ENCODE measurements at regions not wholly inside any gene's neighbourhood (a gene's known extent, or its start where the extent isn't known, plus 50 kb on each side); places are given as distances from the start of the nearest gene placed in this dataset.

- Histone ChIP-seq H3K36me3 (ENCODE audit: control insufficient read depth in 2 of 4, insufficient read depth in 4 of 4, low read length in 3 of 4) (no peaks in the 10 kb centered on the region), H3K4me1 (replicated peaks in 1 of 4; ENCODE audit: control insufficient read depth in 3 of 4, insufficient read depth in 4 of 4, low read length in 3 of 4) (no peaks in the 10 kb centered on the region)
- WGBS, 2 experiments (ENCODE audit: extremely low coverage in 1 of 2, insufficient coverage in 1 of 2, insufficient read length in 1 of 2, insufficient replicate concordance in 2 of 2, low coverage in 1 of 2, low lambda C conversion rate in 2 of 2, missing lambda C conversion rate in 1 of 2), result 90% methylated on average over 2 of the region's 2 CpGs; no CpG with 5 or more reads in 1 of the 2 experiments
Observed at GRCh38 chr14:106808907-106809306, 1282.5 kb downstream of the TMEM121 start.

More at GRCh38 chr14:106808907-106809306, 1282.5 kb downstream of the TMEM121 start:
- H3K27me3 ChIP-seq (replicated peaks in 1 of 4; ENCODE audit: control insufficient read depth in 3 of 4, extremely low read depth in 1 of 4, insufficient read depth in 3 of 4, low read length in 3 of 4), result no peaks in the 10 kb centered on the region
- H3K79me2 ChIP-seq (ENCODE audit: control insufficient read depth in 1 of 2, insufficient read depth in 2 of 2, low read length in 2 of 2), result no peaks in the 10 kb centered on the region
- peaks cover 64 to 78% of the 10 kb centered on the region in 2 experiments for H3K9me3 ChIP-seq (ENCODE audit: insufficient read depth in 2 of 2, low read depth in 1 of 2, low read length in 1 of 2)
- H4K8ac ChIP-seq (ENCODE audit: extremely low read depth, insufficient read depth, low read length), result no peak overlapping the region
- no peaks in the 10 kb centered on the region for H3K79me1 ChIP-seq (ENCODE audit: low read depth, low read length)
- no peak overlapping the region for H3K56ac ChIP-seq (replicated peaks; ENCODE audit: insufficient read length, low read depth, low read length)
- FAIRE-seq (no peak), DNase-seq (ENCODE audit: low read depth in 1 of 2, low spot score in 2 of 2) (no peak)
- no peak overlapping the region for H2BK15ac ChIP-seq (ENCODE audit: low read length)
- no peak overlapping the region for H3K14ac ChIP-seq (ENCODE audit: insufficient read length)
- H2BK5ac ChIP-seq (ENCODE audit: low read depth, low read length), result no peak overlapping the region
- TF ChIP-seq SAP30 (IDR thresholded peaks at IDR 0.05; ENCODE audit: insufficient read depth, insufficient replicate concordance, low read length), result no peak
- TF ChIP-seq GTF2F1 (IDR thresholded peaks at IDR 0.05; ENCODE audit: borderline replicate concordance, low read depth, low read length), result no peak
- TF ChIP-seq BCL11A (IDR thresholded peaks at IDR 0.05; ENCODE audit: low read depth in 2 of 2, low read length in 2 of 2), result no peak
- no peak for TF ChIP-seq BRCA1 (IDR thresholded peaks at IDR 0.05; ENCODE audit: low read depth, low read length)
- no peak for TF ChIP-seq POU5F1 (IDR thresholded peaks at IDR 0.05; ENCODE audit: low read depth, low read length)
- TF ChIP-seq JUND (IDR thresholded peaks at IDR 0.05; ENCODE audit: low read length), result no peak
- TF ChIP-seq GABPA (IDR thresholded peaks at IDR 0.05; ENCODE audit: borderline replicate concordance, insufficient read depth, low read length), result no peak
- no peak for TF ChIP-seq KDM1A (IDR thresholded peaks at IDR 0.05; ENCODE audit: borderline replicate concordance, low read length)
- TF ChIP-seq TAF1 (IDR thresholded peaks at IDR 0.05; ENCODE audit: low read depth, low read length), result no peak
- no peak for TF ChIP-seq NRF1 (IDR thresholded peaks at IDR 0.05; ENCODE audit: low read depth, low read length)
- TF ChIP-seq BACH1 (IDR thresholded peaks at IDR 0.05; ENCODE audit: low read length), result no peak
- TF ChIP-seq SP1 (IDR thresholded peaks at IDR 0.05; ENCODE audit: low read depth, low read length), result no peak
- no peak for TF ChIP-seq SRF (IDR thresholded peaks at IDR 0.05; ENCODE audit: low read depth, low read length)
- no peak overlapping the region for H2BK20ac ChIP-seq (ENCODE audit: low read length)
- no peak overlapping the region for H2AK5ac ChIP-seq (ENCODE audit: low read depth, low read length)
- H3K9ac ChIP-seq (replicated peaks in 1 of 4; ENCODE audit: extremely low read depth in 1 of 4, low read depth in 3 of 4, low read length in 3 of 4), result no peak overlapping the region
- H3K27ac ChIP-seq (ENCODE audit: low read depth, low read length), result no peak overlapping the region
- H4K20me1 ChIP-seq (replicated peaks in 1 of 2; ENCODE audit: control insufficient read depth in 1 of 2, insufficient read depth in 2 of 2, low read length in 2 of 2), result no peaks in the 10 kb centered on the region
- H3K4me3 ChIP-seq (ENCODE audit: extremely low read depth in 1 of 4, insufficient read depth in 2 of 4, low read depth in 3 of 4, low read length in 4 of 4), result no peak overlapping the region
- H2BK12ac ChIP-seq (ENCODE audit: low read depth, low read length), result no peak overlapping the region
- H3K4me2 ChIP-seq (ENCODE audit: insufficient read depth in 1 of 2, low read depth in 2 of 2, low read length in 2 of 2), result no peak overlapping the region
- no peak overlapping the region for H3K23ac ChIP-seq (ENCODE audit: insufficient read length)
- no peak overlapping the region for H2AFZ ChIP-seq (ENCODE audit: low read length)
- CTCF ChIA-PET (ENCODE audit: partially characterized antibody), result no interaction called here
- no peaks in the 10 kb centered on the region for H3K23me2 ChIP-seq (ENCODE audit: low read depth, low read length)
- POLR2A ChIA-PET (ENCODE audit: partially characterized antibody), result no interaction called here
- H4K5ac ChIP-seq (ENCODE audit: insufficient read length, low read depth, low read length), result no peak overlapping the region
- no peak overlapping the region for H4K91ac ChIP-seq (replicated peaks; ENCODE audit: insufficient read length, low read length)
- no peak overlapping the region for H3K4ac ChIP-seq (replicated peaks; ENCODE audit: insufficient read length, low read depth, low read length)
- no peak overlapping the region for H3K18ac ChIP-seq (ENCODE audit: extremely low read depth, low read length)
- no peak overlapping the region for H2BK120ac ChIP-seq (replicated peaks; ENCODE audit: low read depth, low read length)

All from H1 (cell line).